GM23338 (cell line): ENCODE measurements at regions not wholly inside any gene's neighbourhood (a gene's known extent, or its start where the extent isn't known, plus 50 kb on each side); places are given as distances from the start of the nearest gene placed in this dataset.

Experiments used
- ATAC-seq: fragments of 200-7000 bp; cut with Tn5 transposase; 3 replicates; pipeline ENCODE4 v1.9.1; 2020
- DNase-seq: peaks from one replicate; pipeline ENCODE4 v3.0.0-alpha.2; 2015; ENCODE audit warnings: low spot score
- H2AFZ ChIP-seq: fragments of 200-600 bp; sonication (generic); 2 replicates; pipeline ENCODE4 v1.8.0; 2016; ENCODE audit warnings: antibody characterized with exemption, mild to moderate bottlenecking, moderate library complexity
- H3F3A ChIP-seq: fragments of 200-600 bp; sonication (generic); replicated peaks from 2 replicates; pipeline ENCODE4 v1.8.0; 2017; ENCODE audit warnings: antibody characterized with exemption, mixed run types, low read depth
- H3K27ac ChIP-seq: fragments of 200-600 bp; sonication (generic); 2 replicates; pipeline ENCODE4 v1.6.1; 2016; ENCODE audit warnings: low read depth
- H3K27me3 ChIP-seq: fragments of 200-600 bp; sonication (generic); 2 replicates; pipeline ENCODE4 v1.8.0; 2016; ENCODE audit warnings: mild to moderate bottlenecking, mixed run types, moderate library complexity; ENCODE audit not compliant: insufficient read depth
- H3K36me3 ChIP-seq: fragments of 200-600 bp; sonication (generic); 2 replicates; pipeline ENCODE4 v1.8.0; 2016; ENCODE audit warnings: mild to moderate bottlenecking; ENCODE audit not compliant: insufficient read depth
- H3K4me1 ChIP-seq: fragments of 200-600 bp; sonication (generic); 2 replicates; pipeline ENCODE4 v1.8.0; 2016; ENCODE audit warnings: mild to moderate bottlenecking, moderate library complexity; ENCODE audit not compliant: insufficient read depth
- H3K4me2 ChIP-seq: fragments of 200-600 bp; sonication (generic); 2 replicates; pipeline ENCODE4 v1.7.1; 2017; ENCODE audit warnings: mixed run types
- H3K4me3 ChIP-seq: fragments of 200-600 bp; sonication (generic); 2 replicates; pipeline ENCODE4 v1.6.1; 2016; ENCODE audit warnings: mixed run types
- H3K79me2 ChIP-seq: fragments of 200-600 bp; sonication (generic); replicated peaks from 2 replicates; pipeline ENCODE4 v1.8.0; 2017; ENCODE audit warnings: mild to moderate bottlenecking; ENCODE audit not compliant: insufficient read depth
- H3K9me2 ChIP-seq: fragments of 200-600 bp; sonication (generic); 2 replicates; pipeline ENCODE4 v1.8.0; 2017; ENCODE audit not compliant: insufficient read depth
- H4K20me1 ChIP-seq: fragments of 200-600 bp; sonication (generic); replicated peaks from 2 replicates; pipeline ENCODE4 v1.8.0; 2017; ENCODE audit warnings: mild to moderate bottlenecking; ENCODE audit not compliant: insufficient read depth
- H3K27ac Mint-ChIP-seq: 2 replicates; pipeline ENCODE4 v1.8.0; 2020; ENCODE audit warnings: inconsistent platforms, mild to moderate bottlenecking, moderate library complexity, mixed read lengths
- H3K27me3 Mint-ChIP-seq: 3 replicates; pipeline ENCODE4 v1.8.0; 2022; ENCODE audit warnings: low read depth, mild to moderate bottlenecking, moderate library complexity, mixed read lengths, inconsistent platforms; ENCODE audit not compliant: insufficient read depth, poor library complexity
- H3K36me3 Mint-ChIP-seq: 3 replicates; pipeline ENCODE4 v1.8.0; 2021; ENCODE audit warnings: low read depth, mild to moderate bottlenecking, inconsistent platforms, moderate library complexity, mixed read lengths
- H3K4me1 Mint-ChIP-seq: 3 replicates; pipeline ENCODE4 v1.8.0; 2020; ENCODE audit warnings: mild to moderate bottlenecking, inconsistent platforms, mixed read lengths
- H3K4me3 Mint-ChIP-seq: 3 replicates; pipeline ENCODE4 v1.8.0; 2021; ENCODE audit warnings: moderate library complexity, mild to moderate bottlenecking, inconsistent platforms, mixed read lengths
- H3K9me3 Mint-ChIP-seq: 3 replicates; pipeline ENCODE4 v1.8.0; 2020; ENCODE audit warnings: moderate library complexity, mild to moderate bottlenecking, inconsistent platforms, mixed read lengths
- CTCF ChIP-seq, 2 experiments: fragments of 200-600 bp in 1 of 2; sonication (generic) in 1 of 2; conservative IDR thresholded peaks; 2 replicates each; pipeline versions ENCODE4 v1.5.1 to v1.6.1; 2016 to 2017; ENCODE audit warnings: antibody characterized with exemption in 2 of 2, low read depth in 2 of 2, mild to moderate bottlenecking in 2 of 2, moderate library complexity in 1 of 2
- ETS1 ChIP-seq: IDR thresholded peaks from 2 replicates; pipeline ENCODE4 v1.6.1; 2016; ENCODE audit warnings: antibody characterized with exemption
- EZH2phosphoT487 ChIP-seq: fragments of 200-600 bp; sonication (generic); IDR thresholded peaks from one replicate; pipeline ENCODE4 v1.8.1; 2018; ENCODE audit warnings: antibody characterized with exemption; ENCODE audit not compliant: unreplicated experiment
- JUNB ChIP-seq: IDR thresholded peaks from one replicate; pipeline ENCODE4 v1.6.1; 2016; ENCODE audit warnings: antibody characterized with exemption; ENCODE audit not compliant: unreplicated experiment
- STAT1 ChIP-seq: IDR thresholded peaks from one replicate; pipeline ENCODE4 v1.6.1; 2016; ENCODE audit warnings: antibody characterized with exemption; ENCODE audit not compliant: unreplicated experiment
- ZNF114 ChIP-seq: fragments of 250-450 bp; sonication (Bioruptor Pico); IDR thresholded peaks from 2 replicates; pipeline ENCODE4 v1.5.0; 2020; ENCODE audit warnings: mild to moderate bottlenecking, moderate library complexity
- ZNF462 ChIP-seq: fragments of 250-450 bp; sonication (Bioruptor Pico); IDR thresholded peaks from 2 replicates; pipeline ENCODE4 v1.5.0; 2020; ENCODE audit warnings: mild to moderate bottlenecking, moderate library complexity

GRCh38 chr9:20269620-20270019 is 352.7 kb downstream of the MLLT3 start (continued):
- no peak for TF ChIP-seq ZNF462 (CRISPR knock-in tag)

GRCh38 chr9:20264896-20265295 is 357.4 kb downstream of the MLLT3 start:
- Histone ChIP-seq H3F3A (no peaks in the 10 kb centered on the region), H3K36me3 (no peaks in the 10 kb centered on the region; the same call in 1 of the 2 replicates), H3K9me2 (peaks cover 6% of the 10 kb centered on the region; the same call in 1 of the 2 replicates), H3K4me2 (no peak overlapping the region), H3K4me3 (no peak overlapping the region), H4K20me1 (no peaks in the 10 kb centered on the region), H3K27me3 (no peaks in the 10 kb centered on the region), H3K79me2 (no peaks in the 10 kb centered on the region), H3K27ac (no peak overlapping the region), H3K4me1 (no peaks in the 10 kb centered on the region), H2AFZ (no peak overlapping the region)
- H3K9me3 Mint-ChIP-seq, result peaks cover 25% of the 10 kb centered on the region
- ATAC-seq, result no peak
- no peak overlapping the region for H3K27ac Mint-ChIP-seq
- H3K4me1 Mint-ChIP-seq, result peaks cover 5% of the 10 kb centered on the region
- no peak for DNase-seq
- H3K4me3 Mint-ChIP-seq, result no peak overlapping the region
- peaks cover 19% of the 10 kb centered on the region for H3K36me3 Mint-ChIP-seq
- no peaks in the 10 kb centered on the region for H3K27me3 Mint-ChIP-seq
- TF ChIP-seq ZNF114 (CRISPR knock-in tag) (no peak), JUNB (no peak), EZH2phosphoT487 (no peak), CTCF (conservative IDR thresholded peaks at IDR 0.05; ENCODE audit: low read depth in 2 of 2) (no peak), STAT1 (no peak), ZNF462 (CRISPR knock-in tag) (no peak), ETS1 (no peak)
